Psoas muscle (tissue), 7 donors: ENCODE measurements at regions not wholly inside any gene's neighbourhood (a gene's known extent, or its start where the extent isn't known, plus 50 kb on each side); places are given as distances from the start of the nearest gene placed in this dataset.

Experiments used
- ATAC-seq, 4 donors: fragments of 200-7000 bp; cut with Tn5 transposase; one replicate each; pipeline ENCODE4 v1.9.1; 2020; ENCODE audit warnings: moderate library complexity in 3 of 4, mild to moderate bottlenecking in 2 of 4
- DNase-seq, 2 donors: peaks; one replicate each; pipeline ENCODE4 v3.0.0-alpha.2; 2020
- H3K27ac ChIP-seq: fragments of 200-600 bp; one replicate; pipeline ENCODE4 v1.8.0; 2022
- H3K27me3 ChIP-seq, 3 donors: fragments of 200-600 bp in 1 of 3; one replicate each; pipeline versions ENCODE4 v1.6.1 to v1.8.0; 2013 to 2022; ENCODE audit warnings: low read length in 2 of 3, mild to moderate bottlenecking in 2 of 3, moderate library complexity in 1 of 3; ENCODE audit not compliant: insufficient read depth in 3 of 3
- H3K36me3 ChIP-seq, 2 donors: fragments of 200-600 bp in 1 of 2; one replicate each; pipeline versions ENCODE4 v1.6.1 to v1.8.0; 2013 to 2022; ENCODE audit warnings: low read depth in 1 of 2, mild to moderate bottlenecking in 1 of 2, moderate library complexity in 1 of 2; ENCODE audit not compliant: insufficient read depth in 1 of 2
- H3K4me1 ChIP-seq: fragments of 200-600 bp; one replicate; pipeline ENCODE4 v1.8.0; 2022
- H3K4me3 ChIP-seq: fragments of 200-600 bp; one replicate; pipeline ENCODE4 v1.8.0; 2022; ENCODE audit warnings: mild to moderate bottlenecking
- H3K9me3 ChIP-seq: fragments of 200-600 bp; one replicate; pipeline ENCODE4 v1.8.0; 2022
- WGBS, 3 donors: extraction: QIAGEN DNeasy Blood & Tissue Kit; methylation state at CpG; one replicate each; pipeline versions ENCODE4 v1.1.6 to v1.1.7; 2013; 5-methylcytosine and 5-hydroxymethylcytosine counted together
- intact Hi-C, 2 donors: fragments of 100-400 bp; cut with DNase I; formaldehyde crosslinking; loops; one replicate each; pipeline versions ENCODE4 v1.11.0 to v1.14.2; 2022
- TF ChIP-seq, protein P1 (sequence below): fragments of 200-600 bp; IDR thresholded peaks from one replicate; pipeline ENCODE4 v1.8.0; 2022; ENCODE audit warnings: antibody characterized with exemption
- donor health status: healthy with polysubstance abuse.
- donor health status: DM: no; HTN: no; CAD: no; lungs with moderate emphysema.
- donor health status: Bipolar disorder and iron deficiency.
- donor health status: healthy.
- donor health status: DM: yes; HTN: yes; CAD: no.
- donor health status: DM: no; HTN: no; CAD: no.
- donor health status: DM: yes; HTN: yes; CAD: no.

GRCh38 chr4:183763990-183764754 is 105.1 kb downstream of the TRAPPC11 start:
- 43 to 54% (median 48%) methylated on average over 11 of the region's 11 CpGs for WGBS, 3 donors
- no peak overlapping the region for H3K27ac ChIP-seq
- DNase-seq: peak in 1 of 2 donors; percentile 48
- intact Hi-C loops: no loop called here
- H3K9me3 ChIP-seq: no peaks in the 10 kb centered on the region
- no peaks in the 10 kb centered on the region for H3K4me1 ChIP-seq
- no peaks in the 10 kb centered on the region for H3K36me3 ChIP-seq
- no peaks in the 10 kb centered on the region for H3K27me3 ChIP-seq
- ATAC-seq: peak in 1 of 4 donors; percentile 27
- TF ChIP-seq, protein P1, sequence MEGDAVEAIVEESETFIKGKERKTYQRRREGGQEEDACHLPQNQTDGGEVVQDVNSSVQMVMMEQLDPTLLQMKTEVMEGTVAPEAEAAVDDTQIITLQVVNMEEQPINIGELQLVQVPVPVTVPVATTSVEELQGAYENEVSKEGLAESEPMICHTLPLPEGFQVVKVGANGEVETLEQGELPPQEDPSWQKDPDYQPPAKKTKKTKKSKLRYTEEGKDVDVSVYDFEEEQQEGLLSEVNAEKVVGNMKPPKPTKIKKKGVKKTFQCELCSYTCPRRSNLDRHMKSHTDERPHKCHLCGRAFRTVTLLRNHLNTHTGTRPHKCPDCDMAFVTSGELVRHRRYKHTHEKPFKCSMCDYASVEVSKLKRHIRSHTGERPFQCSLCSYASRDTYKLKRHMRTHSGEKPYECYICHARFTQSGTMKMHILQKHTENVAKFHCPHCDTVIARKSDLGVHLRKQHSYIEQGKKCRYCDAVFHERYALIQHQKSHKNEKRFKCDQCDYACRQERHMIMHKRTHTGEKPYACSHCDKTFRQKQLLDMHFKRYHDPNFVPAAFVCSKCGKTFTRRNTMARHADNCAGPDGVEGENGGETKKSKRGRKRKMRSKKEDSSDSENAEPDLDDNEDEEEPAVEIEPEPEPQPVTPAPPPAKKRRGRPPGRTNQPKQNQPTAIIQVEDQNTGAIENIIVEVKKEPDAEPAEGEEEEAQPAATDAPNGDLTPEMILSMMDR: no peak
- no peak overlapping the region for H3K4me3 ChIP-seq

- Histone ChIP-seq H3K9me3 (no peaks in the 10 kb centered on the region), H3K36me3 (no peaks in the 10 kb centered on the region), H3K27me3 (no peaks in the 10 kb centered on the region), H3K27ac (peak overlapping the region; percentile 42), H3K4me3 (peak overlapping the region; percentile 27), H3K4me1 (no peaks in the 10 kb centered on the region)
- DNase-seq (peak in 1 of 2 donors; percentile 54), ATAC-seq (no peak)
- intact Hi-C loops: no loop called here
- TF ChIP-seq, protein P1: no peak
- 45 to 60% (median 51%) methylated on average over 18 of the region's 18 CpGs for WGBS, 3 donors
Observed at GRCh38 chr4:183765251-183765911, 106.3 kb downstream of the TRAPPC11 start.

- DNase-seq (no peak), ATAC-seq (no peak)
- Histone ChIP-seq H3K4me1 (no peaks in the 10 kb centered on the region), H3K36me3 (no peaks in the 10 kb centered on the region), H3K4me3 (no peak overlapping the region), H3K27ac (peak overlapping the region; percentile 24), H3K27me3 (no peaks in the 10 kb centered on the region), H3K9me3 (no peaks in the 10 kb centered on the region)
- WGBS, 3 donors: 75 to 84% (median 79%) methylated on average over 12 of the region's 12 CpGs
- TF ChIP-seq, protein P1: no peak
- intact Hi-C loops: no loop called here
Observed at GRCh38 chr4:183766140-183766539, 107.0 kb downstream of the TRAPPC11 start.

GRCh38 chr4:183770906-183771305 is 111.8 kb downstream of the TRAPPC11 start:
- intact Hi-C loops: no loop called here
- Histone ChIP-seq H3K9me3 (no peaks in the 10 kb centered on the region), H3K27me3 (no peaks in the 10 kb centered on the region), H3K4me1 (no peaks in the 10 kb centered on the region), H3K27ac (no peak overlapping the region), H3K36me3 (no peaks in the 10 kb centered on the region), H3K4me3 (no peak overlapping the region)
- DNase-seq: no peak
- no peak for ATAC-seq
- TF ChIP-seq, protein P1: no peak
- 48 to 62% (median 61%) methylated on average over 7 of the region's 7 CpGs for WGBS, 3 donors
